ENCODE measurements at regions not wholly inside any gene's neighbourhood (a gene's known extent, or its start where the extent isn't known, plus 50 kb on each side); places are given as distances from the start of the nearest gene placed in this dataset.
"Not testable (repeated sequence)": the region's sequence is repeated elsewhere in the genome, so short reads cannot be mapped to it uniquely, and the experiment has no call there.

DNA sequence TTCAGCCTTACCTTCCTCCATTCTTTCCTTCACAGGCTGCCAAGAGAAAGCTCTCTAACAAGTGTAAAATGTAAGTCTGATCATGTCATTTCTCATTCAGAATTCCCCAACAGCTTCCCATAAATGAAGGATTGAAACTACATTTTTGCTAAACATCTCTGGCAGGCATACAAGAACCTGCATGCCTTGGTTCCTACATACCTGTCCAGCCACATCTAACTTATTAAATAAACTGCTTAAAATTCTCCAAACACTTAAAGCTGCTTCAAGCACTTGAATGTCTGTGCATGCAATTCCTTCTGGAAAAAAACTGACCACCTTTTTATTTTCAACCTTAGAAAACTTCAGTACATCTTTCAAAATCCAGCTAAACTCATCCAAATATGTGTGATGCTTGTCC is 84.4 kb upstream of the DCN start:
- DNase-seq = no peak

DNA sequence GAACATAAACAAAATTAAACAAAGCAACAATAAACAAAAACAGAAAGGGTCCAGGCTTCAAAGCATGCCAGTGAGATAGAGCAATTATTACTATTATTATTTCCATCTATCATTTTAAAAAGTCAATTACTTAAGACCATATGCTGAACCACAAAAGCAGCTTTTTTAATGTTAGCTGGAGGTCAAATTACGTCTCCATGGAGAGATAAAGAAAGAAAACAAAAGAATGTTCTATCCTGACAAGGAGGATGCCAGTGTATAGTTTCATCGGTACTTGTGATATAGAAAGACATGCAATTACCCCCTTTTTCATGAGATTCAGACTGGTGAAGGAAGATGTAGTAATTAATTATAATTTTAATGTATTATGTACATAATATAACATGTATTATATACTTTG is 81.6 kb upstream of the DCN start:
- no peak for DNase-seq

- DNase-seq = no peak
Observed at GRCh38 chr12:91261820-91262676, 79.4 kb upstream of the DCN start.

DNA sequence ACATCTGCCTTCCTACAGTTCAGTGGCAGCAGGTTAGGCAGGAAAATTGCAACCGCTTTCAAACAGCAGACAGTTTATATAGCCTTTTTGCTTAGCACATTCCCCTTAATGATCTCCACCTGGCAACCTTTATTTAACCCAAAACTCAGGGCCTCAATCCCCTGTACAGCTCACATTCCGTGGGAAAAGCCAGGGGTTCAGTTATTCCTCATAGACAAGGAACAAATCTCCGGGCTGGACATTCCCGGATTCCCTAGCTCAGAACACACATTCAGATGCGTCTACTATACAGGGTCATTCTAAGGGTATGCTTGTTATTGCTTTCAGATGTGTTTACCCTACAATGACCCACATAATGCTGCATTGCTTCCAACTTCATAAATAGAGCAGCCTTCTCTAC is 73.8 kb upstream of the DCN start:
- DNase-seq = peak; percentile 6

- no peak for DNase-seq
Observed at GRCh38 chr12:91252341-91252740, 69.7 kb upstream of the DCN start.

- no peak for DNase-seq
Observed at GRCh38 chr12:91250273-91250665, 67.7 kb upstream of the DCN start.

GRCh38 chr12:91249518-91250272 is 67.1 kb upstream of the DCN start:
- DNase-seq = no peak

DNA sequence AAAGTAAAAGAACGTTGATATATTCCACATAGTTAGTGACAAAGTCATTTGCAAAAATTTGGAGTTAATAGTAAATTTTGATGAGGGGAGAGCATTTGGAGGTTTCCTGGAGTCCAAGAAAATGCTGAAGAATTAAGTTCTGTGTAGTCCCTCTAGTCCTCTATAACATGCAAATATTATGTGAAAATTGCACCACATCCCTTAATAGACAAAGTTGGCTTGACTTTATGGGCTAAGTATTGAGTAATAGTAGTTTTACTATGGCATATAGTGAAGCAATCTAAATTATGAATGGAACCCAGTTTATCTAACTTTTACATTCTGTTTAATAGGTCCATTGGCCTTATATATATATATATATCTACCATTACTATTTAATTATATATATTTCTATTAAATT is 66.4 kb upstream of the DCN start:
- no peak for DNase-seq

DNA sequence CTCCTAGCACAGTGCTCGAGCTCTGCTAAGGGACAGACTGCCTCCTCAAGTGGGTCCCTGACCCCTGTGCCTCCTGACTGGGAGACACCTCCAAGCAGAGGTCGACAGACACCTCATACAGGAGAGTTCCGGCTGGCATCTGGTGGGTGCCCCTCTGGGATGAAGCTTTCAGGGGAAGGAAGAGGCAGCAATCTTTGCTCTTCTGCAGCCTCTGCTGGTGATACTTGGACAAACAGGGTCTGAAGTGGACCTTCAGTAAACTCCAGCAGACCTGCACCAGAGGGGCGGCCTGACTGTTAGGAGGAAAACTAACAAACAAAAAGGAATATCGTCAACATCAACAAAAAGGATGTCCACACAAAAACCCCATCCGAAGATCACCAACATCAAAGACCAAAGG is 60.6 kb upstream of the DCN start:
- DNase-seq = not testable (repeated sequence)

DNA sequence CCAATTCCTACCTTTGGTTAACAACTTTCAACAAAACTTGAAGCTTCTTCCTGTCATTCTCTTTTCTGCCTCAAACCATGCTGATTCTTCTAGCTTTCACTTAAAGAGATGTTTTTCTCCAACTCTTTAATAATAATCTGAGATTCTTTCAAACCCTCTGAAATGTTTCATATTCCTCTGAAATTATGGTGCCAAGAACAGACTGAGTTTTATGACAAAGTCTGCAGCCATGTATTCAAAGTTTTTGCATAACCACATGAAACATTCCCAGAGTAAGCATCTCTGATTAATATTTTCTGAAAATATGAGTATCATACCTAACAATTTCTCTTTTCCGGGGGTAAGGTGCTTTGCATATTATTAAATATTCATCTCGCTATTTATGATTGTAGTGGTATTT is 59.1 kb upstream of the DCN start:
- DNase-seq = no peak

- no peak for DNase-seq
Observed at GRCh38 chr12:91240386-91241095, 57.9 kb upstream of the DCN start.

DNA sequence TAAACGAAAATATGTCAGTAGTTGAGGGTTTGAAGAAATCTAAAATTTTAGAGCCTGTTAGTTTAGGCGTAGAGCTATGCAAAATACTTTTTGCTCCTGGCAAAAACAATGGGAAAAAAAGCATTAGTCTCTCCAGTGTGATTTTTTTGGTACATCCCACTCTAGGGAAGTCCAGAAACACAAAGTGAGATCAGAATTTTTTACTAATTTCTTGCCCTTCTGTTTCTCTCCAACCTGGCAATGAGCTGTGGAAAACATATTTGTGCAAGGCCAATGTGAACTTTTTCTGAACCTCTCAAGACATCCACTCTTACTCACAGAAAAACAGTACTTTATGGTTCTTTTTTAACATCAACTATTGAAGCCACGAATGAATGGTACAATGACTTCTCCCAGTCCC is 56.9 kb upstream of the DCN start:
- DNase-seq = no peak

Measured in retina (tissue), 1 donor.